GM21528 (cell line): ENCODE measurements at regions not wholly inside any gene's neighbourhood (a gene's known extent, or its start where the extent isn't known, plus 50 kb on each side); places are given as distances from the start of the nearest gene placed in this dataset.

Experiments used
- ATAC-seq: cut with Tn5 transposase; IDR thresholded peaks from one replicate; pipeline ENCODE4 v1.9.1; 2021; ENCODE audit warnings: mild to moderate bottlenecking, moderate library complexity; ENCODE audit not compliant: unreplicated experiment, low FRiP score

DNA sequence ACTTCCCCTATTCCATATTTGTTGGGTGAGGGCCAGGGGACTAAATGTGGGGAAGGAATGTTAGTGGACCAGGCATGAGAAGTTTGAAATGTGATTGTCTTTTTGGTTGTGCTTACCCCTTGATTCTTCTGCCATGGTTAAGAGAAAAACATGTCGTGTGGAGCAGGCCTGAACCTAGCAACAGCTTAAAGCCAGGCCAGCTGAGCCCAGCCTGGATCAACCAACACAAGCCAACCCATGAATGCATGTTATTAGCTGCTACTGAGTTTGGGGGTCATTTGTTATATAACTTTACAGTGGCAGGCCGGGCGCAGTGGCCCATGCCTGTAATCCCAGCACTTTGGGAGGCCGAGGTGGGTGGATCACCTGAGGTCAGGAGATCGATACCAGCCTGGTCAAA, 52.4 kb upstream of the TRIO start:
- ATAC-seq: no peak

DNA sequence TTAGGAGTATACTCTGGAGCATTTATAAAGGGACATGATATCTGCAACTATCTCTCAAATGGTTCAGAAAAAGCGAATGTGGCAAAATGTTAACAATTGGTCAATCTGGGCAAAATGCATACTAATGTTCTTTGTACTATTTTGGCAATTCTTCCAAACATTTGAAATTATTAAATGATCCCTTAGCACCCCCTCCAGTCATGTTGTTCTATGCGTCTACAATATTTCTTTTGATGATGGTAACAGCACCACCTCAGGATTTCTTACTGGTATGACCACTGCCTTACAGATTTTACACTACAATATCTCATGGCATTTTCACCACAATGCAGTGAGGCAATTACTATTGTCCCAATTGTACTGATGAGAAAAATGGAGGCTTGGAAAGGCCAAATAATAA, 52.9 kb upstream of the TRIO start:
- no peak for ATAC-seq

DNA sequence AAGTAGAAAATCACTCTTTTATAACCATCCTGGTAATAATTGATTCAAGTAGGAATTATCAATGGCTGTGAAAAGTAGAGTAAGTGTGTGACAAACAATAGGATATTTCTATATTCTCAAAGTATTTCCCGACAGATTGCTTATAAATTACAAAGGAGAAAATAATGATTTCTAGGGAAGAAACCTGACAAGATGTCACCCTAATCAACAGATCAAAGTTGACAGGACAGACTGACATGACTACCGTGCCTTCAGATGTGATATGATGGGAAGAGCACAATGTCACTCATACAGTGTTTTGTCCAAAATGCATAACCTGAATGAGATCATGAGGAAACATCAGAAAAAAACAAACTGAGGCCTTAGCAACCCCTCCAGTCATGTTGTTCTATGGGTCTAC, 53.9 kb upstream of the TRIO start:
- no peak for ATAC-seq

DNA sequence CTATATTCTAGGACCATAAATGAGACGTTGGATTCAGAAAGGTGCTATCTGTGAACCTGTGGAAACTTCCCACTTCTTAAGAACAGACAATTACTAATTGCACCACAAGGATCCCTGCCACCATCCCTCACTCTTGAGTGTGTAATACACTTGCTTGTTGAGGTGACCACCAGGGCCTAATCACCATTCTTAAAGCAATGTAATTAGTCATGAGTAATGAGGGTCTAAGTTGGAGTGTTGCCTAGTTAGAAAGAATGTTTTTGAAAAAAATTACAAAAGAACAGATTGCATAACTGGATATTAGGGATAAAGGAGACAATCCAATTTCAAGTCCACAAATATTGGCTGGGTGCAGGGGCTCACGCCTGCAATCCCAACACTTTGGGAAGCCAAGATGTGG, 56.9 kb upstream of the TRIO start:
- no peak for ATAC-seq

DNA sequence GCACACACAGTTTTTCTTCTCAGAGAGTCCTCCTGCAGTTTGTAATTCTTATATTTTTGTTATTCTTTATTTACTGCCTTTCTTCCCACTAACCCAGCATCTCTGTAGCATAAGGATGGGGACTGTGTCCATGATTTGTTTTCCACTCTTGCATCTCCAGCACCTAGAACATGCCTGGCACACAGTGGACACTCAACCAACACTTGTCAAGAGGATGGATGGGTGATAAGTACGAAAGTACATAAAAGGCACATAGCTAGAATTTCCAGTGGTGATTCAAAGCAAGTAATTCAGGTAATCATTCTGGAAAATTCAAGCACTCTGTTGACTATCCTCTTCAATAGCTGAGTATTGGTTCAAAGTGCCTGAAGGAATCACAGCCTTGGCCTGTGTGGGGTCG, 60.2 kb upstream of the TRIO start:
- no peak for ATAC-seq

DNA sequence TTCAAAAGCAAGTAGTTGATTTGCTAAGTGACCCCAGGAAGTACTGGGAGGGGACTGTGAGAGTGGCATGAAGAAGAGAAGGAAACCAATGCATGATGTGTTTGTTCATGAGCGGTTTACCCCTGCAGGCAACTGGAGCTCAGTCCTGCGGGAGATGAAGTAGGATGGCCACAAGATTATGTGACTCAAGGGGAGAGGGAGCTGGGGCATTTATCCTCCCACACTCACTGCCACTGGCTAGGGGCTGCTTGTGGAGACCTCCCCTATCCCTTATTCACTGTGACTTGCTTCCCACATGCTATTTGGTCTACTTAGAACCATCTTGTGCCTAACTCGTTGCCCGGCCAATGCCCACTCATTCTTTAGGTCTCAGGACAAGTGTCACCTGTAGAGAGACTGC, 60.6 kb upstream of the TRIO start:
- no peak for ATAC-seq

DNA sequence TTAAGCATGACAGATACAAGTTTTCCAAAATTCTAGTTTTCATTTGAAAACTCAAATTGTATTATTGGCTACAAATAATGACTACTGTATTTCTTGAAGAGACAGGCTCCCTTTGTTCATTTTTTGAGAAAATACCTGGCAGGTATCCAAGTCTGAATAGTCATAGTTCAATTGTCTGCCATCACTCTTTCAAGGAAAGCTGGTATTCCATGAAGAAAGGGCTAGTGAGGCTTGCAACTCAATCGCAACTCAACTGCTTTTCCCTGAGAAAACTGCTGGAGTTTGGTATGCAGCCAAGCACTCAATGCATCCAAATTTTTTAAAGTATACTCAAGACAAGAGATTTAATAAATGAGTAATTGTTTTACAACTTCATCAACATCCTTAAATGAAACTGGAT, 61.4 kb upstream of the TRIO start:
- no peak for ATAC-seq

DNA sequence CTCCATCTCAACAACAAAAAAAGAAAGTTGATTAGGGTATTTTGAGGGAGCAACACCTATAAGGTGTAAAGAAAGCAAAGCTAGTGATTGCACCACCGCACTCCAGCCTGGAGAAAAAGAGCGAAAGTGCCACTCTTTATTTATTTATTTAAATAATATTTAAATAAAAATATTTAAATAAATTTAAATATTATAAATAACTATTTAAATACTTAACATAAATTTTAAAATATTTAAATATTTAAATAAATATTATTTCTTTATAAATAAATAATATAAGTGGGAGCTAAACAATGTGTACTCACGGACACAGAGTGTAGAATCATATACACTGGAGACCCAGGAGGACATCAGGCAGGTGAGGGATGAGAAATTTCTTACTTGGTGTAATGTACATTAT, 64.4 kb upstream of the TRIO start:
- ATAC-seq: no peak

DNA sequence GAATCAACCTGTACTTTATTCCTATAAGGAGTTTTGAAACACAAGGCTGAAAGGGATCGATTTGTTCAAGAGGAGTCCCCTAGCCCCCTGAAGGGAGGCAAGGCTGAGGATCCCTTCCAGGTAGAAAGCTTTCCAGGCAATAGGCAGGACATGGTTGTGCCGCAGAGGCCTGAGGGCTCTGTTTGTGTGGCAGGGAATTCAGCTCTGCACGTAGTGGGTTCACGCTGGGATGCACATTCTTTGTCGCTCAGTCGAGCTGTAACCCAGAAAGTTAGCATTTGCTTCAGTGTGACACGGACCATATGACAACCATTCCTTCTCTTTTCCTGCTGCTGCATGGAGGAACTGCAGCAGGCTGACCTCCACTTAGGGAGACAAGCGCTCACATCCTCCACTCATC, 65.6 kb upstream of the TRIO start:
- ATAC-seq: no peak

DNA sequence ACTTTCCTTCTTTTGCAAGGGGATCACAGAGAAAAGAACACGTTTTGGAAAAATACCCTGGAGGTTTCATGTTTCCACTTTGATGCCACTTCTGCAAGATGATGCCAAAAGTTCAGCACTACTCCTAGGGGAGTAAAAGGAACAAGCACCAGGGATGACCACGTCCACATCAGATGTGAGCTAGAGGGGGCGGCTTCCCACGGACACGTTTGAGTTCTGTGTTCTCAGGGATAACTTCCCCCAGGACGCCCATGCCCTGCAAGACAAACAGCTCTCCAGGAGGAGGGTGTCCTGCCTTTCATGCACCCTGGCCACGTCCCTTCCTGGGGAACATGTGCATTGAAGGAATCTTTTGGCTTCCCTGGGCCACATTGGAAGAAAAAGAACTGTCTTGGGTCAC, 66.6 kb upstream of the TRIO start:
- no peak for ATAC-seq

DNA sequence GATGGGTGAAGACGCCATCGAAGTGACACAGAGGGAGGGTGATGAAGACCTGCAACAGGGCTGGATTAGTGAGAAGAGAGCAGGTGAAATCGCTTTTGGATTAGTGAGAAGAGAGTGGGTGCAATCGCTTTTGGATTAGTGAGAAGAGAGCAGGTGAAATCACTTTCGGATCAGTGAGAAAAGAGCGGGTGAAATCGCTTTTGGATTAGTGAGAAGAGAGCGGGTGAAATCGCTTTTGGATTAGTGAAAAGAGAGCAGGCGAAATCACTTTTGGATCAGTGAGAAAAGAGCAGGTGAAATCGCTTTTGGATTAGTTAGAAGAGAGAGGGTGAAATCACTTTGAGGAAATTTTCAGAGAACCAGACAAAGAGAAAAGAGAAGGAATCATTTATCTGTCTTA, 67.2 kb upstream of the TRIO start:
- ATAC-seq: no peak

DNA sequence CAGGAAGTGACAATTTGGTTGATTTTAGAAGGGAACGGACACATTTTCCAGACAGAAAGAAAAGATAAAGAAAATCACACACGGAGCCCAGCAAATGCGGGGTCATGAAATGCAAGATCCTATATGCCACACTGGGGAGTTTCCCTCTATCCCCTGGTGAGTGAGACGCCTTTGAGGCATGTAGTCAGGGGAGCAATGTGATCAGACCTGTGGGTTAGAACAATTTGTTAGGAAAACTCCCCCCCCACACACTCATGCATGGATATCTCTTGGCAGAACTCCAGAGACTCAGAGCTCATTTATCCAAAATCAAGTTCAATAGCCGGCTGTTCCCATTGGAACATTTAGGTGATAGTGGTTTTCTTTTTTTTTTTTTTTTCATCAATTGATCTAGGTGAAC, 71.7 kb upstream of the TRIO start:
- no peak for ATAC-seq

DNA sequence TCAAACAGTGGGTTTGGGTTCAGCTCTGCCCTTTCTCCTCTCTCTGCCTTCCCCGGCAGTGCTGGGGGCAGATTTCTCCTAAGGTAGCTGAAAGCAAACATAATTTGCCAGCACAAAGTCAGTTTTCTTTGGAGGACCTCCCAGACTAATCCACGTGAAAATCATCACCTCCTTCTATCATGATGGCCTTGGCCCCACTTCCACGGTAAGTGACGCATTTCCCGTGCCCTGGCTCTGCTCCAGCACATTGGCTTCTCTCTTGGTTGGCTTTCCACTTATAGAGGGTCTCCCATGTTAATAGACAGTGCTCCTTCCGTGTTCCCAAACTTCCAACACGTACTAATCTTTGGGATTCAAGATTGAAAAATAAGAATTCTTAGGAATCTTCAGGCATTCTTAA, 74.1 kb upstream of the TRIO start:
- no peak for ATAC-seq

DNA sequence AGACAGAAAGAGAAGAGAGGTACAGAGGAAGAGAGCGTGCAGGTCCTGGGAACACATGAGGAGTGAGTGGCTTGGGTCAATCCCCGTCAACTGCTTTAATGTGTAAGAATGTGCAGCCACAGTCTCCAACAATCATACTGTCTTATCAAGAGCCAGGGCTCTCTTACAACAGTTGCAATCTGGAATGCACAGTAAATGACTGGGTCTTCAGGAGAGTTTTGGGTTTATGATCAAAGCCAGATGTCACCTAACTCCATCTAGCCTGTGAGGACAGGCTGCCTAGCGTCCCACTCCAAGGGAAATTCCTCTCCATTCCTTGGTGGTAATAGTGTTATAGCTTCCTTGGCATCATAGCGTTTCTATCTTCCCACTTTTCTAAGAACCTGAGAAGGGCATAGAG, 75.0 kb upstream of the TRIO start:
- no peak for ATAC-seq

DNA sequence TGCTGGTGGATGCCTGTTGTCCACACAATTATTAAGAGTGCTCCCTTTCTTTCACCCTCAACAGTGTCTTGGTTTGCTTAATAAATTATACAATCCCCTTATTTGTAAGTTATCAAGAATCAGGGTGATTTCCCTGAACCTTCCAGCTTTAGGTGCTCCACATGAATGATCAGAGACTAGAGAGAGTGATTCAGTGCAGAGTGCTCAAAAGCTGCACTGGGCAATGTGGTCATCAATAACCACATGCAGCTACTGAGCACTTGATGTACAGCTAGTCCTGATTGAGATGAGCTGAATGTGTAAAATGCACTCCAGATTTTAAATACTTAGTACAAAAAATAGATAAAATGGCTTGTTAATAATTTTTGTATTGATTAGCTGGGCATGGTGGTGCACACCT, 76.8 kb upstream of the TRIO start:
- ATAC-seq: no peak

DNA sequence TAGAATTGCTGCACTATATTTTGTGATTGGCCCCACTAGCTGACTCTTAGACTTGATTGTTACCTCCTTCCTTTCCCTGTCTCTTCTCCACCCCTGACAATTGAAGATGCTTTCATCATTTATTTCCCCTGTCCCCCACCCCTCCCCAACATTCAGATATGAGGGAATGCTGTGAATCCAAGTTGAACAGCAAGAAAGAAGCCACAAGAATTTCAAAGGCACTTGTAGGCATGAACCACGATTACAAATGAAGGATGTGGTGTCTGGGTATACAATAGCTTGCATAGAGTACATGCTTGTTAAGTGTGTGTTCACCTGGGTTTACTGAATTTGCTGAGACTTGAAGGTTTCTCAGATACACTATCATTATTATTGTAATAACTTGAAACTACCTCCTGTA, 78.3 kb upstream of the TRIO start:
- no peak for ATAC-seq

DNA sequence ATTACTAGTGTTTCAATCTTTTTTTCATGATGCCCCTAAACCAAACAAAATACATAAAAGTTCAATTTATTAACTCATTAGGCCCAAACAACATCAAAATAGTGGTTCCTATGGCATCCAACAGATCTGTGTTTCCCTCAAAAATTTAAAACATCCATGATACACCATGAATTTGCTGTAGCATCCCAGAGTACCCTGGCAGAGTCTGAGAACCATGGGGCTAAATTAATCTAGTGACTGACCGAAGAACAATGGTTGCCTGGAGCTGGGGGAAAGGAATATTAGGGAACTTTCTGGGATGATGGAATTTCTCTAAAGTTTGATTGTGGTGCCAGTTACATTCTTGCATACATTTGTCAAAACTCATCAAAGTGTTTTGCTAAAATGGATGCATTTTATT, 79.5 kb upstream of the TRIO start:
- ATAC-seq: no peak

DNA sequence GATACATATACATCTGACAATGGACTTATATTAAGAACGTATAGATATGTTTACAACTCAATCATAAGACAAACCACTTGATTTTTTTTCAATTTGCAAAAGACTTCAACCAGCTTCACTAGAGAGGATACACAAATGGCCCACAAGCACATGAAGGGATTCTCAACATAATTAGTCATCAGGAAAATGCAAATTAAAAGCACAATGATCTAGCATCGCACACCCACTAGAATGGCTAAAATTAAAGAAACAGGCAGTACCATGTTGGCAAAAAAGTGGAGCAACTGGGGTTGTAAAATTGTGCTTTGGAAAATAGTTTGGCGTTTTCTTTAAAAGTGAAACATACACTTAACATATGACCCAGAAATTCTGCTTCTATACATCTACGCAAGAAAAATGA, 80.0 kb upstream of the TRIO start:
- no peak for ATAC-seq

DNA sequence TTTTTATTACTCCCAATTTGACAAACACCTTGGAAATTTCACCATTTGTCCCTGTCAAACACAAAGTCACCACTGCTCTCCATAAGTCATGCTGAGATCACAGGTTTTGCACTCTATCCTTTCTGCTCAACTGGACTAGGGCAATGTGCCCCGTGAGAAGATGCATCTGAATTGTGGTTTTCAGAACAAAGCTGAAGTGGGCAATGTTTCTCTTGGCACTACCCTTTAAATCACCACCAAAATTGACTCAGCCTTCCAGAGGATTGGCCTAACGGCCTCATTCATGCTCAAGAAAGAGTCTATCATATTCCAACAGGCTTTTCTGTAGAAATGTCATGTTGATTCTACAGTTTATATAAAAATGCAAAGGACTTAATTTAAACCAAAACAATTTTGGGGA, 81.0 kb upstream of the TRIO start:
- ATAC-seq: no peak

DNA sequence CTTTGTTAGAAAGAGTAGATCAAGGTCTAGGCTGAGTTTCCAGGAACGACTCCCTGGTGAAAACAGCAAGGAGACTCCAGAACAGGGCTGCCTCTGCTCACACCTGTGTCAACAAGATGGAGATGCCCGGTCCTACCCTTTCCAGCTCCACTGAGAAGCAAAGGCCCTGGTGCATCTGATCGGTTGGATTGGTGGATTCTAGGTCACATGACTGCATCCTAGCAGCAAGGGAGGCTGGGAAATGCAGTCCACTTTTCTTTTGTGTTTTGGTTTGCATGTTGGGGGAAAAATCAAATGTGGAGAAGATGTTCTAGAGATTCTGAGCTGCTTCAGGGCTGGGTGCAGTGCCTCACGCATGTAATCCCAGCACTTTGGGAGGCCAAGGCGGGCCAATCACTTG, 82.0 kb upstream of the TRIO start:
- no peak for ATAC-seq

DNA sequence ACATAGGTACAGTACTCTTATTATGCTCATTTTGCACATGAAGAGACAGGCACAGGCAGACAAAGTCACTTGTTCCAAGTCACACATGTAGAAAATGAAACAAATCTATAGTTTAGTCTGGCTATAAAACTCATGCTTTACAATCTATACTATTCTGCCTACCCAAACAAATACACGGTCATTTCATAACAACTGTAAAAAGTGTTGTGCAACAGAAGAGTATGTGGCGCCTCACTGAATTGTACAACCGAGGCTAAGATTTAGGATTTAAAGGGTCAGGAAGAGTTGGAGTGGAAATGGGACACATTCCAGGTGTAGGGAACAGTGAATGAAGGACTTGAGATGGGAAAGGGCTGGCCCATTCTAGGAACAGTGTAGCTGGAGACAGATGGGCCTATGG, 82.9 kb upstream of the TRIO start:
- ATAC-seq: no peak

DNA sequence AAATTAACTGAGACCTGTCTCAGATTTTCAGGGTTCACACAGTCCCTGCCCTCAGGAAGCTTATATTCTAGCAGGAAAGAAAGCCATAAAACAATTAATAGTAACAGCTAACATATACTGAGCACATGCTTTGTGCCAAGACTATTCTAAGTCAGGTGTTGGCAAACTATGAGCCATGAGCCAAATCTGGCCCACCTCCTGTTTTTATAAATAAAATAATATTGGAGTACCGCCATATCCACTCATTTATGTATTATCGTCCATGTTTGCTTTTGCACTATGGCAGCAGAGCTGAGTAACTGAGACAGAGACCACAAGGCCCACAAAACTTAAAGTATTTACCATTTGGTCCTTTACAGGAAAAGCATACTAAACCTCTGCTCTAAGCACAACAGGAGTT, 83.3 kb upstream of the TRIO start:
- no peak for ATAC-seq

DNA sequence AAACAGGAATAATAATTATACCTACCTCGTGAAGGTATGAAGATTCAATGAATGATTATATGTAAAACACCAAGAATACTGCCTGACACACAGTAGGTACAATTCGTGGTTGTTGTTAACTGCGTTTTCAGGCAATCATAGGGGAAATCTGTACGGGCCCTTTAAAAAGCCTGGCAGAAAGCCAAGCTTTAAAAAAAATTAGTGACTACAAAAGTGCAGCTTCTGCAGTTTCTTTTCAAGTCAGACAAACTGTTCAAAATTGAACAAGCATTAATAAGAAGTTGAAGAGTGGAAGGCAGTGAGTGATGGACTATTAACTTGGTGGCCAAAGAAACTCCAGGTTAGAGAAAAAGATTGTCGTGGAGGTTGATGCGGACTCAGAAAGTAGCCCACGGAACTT, 85.9 kb upstream of the TRIO start:
- ATAC-seq: no peak

DNA sequence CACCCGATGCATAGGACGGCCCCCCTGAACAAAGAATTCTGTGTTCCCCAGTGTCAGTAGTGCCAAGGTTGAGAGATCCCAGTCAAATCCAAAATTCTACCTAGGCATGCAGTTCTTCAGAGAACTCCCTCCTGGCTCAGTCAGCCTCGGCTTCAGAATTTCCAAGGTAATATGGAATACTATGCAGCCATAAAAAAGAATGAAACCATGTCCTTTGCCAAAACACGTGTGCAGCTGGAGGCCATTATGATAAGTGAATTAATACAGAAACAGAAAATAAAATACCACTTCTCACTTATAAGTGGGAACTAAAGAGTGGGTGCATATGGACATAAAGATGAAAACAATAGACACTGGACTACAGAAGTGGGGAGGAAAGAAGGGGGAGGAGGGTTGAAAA, 87.1 kb upstream of the TRIO start:
- no peak for ATAC-seq
